ENCODE measurements at regions not wholly inside any gene's neighbourhood (a gene's known extent, or its start where the extent isn't known, plus 50 kb on each side); places are given as distances from the start of the nearest gene placed in this dataset.

DNA sequence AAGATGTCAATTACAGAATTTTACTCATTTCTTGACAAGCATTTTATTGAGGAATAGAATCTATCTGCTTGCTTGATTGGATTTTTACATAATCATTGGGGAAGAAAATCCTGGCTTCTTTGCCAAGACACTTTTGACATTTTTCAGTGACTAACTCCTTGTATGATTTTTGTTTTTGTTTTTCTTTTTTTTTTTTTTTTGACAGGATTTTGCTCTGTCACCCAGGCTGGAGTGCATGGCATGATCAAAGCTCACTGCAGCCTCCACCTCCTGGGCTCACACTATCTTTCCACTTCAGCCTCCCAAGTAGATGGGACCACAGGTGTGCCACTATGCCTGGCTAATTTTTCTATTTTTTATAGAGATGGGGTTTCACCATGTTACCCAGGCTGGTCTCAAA is 672.3 kb upstream of the RGMB start:
- Histone ChIP-seq H3K36me3 (replicated peaks in 1 of 2; ENCODE audit: control extremely low read depth in 1 of 2, control insufficient read depth in 1 of 2, extremely low read depth in 1 of 2, insufficient read depth in 2 of 2, low read length in 1 of 2) (no peaks in the 10 kb centered on the region), H3K9ac (ENCODE audit: low read length) (no peak overlapping the region), H2AFZ (ENCODE audit: insufficient read depth, low read depth, low read length, poor library complexity, severe bottlenecking) (no peak overlapping the region), H3K4me3 (ENCODE audit: control extremely low read depth in 1 of 5, extremely low read depth in 1 of 5, insufficient read depth in 1 of 5, low read depth in 2 of 5, low read length in 4 of 5) (no peak overlapping the region), H3K27ac (ENCODE audit: low read length in 2 of 2) (no peak overlapping the region), H3K4me1 (ENCODE audit: control insufficient read depth in 2 of 2, insufficient read depth in 2 of 2, low read length in 2 of 2) (no peaks in the 10 kb centered on the region), H3K4me2 (replicated peaks; ENCODE audit: low read depth, low read length, poor library complexity, severe bottlenecking) (no peak overlapping the region), H3K27me3 (replicated peaks in 1 of 4; ENCODE audit: control extremely low read depth in 1 of 4, control insufficient read depth in 3 of 4, insufficient read depth in 4 of 4, low read length in 3 of 4) (no peaks in the 10 kb centered on the region), H4K20me1 (ENCODE audit: control insufficient read depth, insufficient read depth, low read length, poor library complexity, severe bottlenecking) (no peaks in the 10 kb centered on the region), H3K79me2 (ENCODE audit: control insufficient read depth, insufficient read depth, low read length) (no peaks in the 10 kb centered on the region), H3K9me3 (ENCODE audit: control extremely low read depth in 1 of 3, control insufficient read depth in 2 of 3, insufficient read depth in 1 of 3, low read length in 2 of 3) (no peaks in the 10 kb centered on the region)
- Mint-ChIP-seq H3K27me3 (no peaks in the 10 kb centered on the region), H3K27ac (no peak overlapping the region), H3K4me3 (no peak overlapping the region), H3K4me1 (no peaks in the 10 kb centered on the region), H3K9me3 (ENCODE audit: insufficient read depth) (no peaks in the 10 kb centered on the region)
- TF ChIP-seq, protein P1, sequence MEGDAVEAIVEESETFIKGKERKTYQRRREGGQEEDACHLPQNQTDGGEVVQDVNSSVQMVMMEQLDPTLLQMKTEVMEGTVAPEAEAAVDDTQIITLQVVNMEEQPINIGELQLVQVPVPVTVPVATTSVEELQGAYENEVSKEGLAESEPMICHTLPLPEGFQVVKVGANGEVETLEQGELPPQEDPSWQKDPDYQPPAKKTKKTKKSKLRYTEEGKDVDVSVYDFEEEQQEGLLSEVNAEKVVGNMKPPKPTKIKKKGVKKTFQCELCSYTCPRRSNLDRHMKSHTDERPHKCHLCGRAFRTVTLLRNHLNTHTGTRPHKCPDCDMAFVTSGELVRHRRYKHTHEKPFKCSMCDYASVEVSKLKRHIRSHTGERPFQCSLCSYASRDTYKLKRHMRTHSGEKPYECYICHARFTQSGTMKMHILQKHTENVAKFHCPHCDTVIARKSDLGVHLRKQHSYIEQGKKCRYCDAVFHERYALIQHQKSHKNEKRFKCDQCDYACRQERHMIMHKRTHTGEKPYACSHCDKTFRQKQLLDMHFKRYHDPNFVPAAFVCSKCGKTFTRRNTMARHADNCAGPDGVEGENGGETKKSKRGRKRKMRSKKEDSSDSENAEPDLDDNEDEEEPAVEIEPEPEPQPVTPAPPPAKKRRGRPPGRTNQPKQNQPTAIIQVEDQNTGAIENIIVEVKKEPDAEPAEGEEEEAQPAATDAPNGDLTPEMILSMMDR (IDR thresholded peaks at IDR 0.05): no peak
- CTCF ChIA-PET: no interaction called here
- DNase-seq (no peak), ATAC-seq (ENCODE audit: low read depth) (no peak)
- POLR2A ChIA-PET: no interaction called here
- intact Hi-C loops (cut with micrococcal nuclease): no loop called here

DNA sequence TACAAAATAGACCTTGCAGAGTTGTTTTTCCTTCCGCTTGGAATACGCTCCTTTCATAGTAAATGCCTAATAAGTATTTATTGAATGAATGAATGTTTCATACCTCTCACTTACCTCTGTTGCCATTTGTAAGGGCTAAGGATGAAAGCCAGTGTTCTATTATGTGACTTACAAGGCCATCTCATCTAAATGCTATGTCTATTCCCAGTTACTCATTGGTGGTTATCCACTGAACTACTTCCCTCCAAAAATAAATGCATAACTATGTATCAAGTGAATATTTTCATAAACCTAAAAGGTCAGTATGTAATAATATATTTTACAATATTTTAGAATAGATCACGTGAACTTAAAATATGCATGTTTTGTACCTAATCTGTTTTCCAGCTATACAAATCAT is 670.5 kb upstream of the RGMB start:
- no peak overlapping the region for H3K27ac ChIP-seq (ENCODE audit: low read length in 2 of 2)
- no peak overlapping the region for H3K4me3 ChIP-seq (ENCODE audit: control extremely low read depth in 1 of 5, extremely low read depth in 1 of 5, insufficient read depth in 1 of 5, low read depth in 2 of 5, low read length in 4 of 5)
- no peaks in the 10 kb centered on the region for H4K20me1 ChIP-seq (ENCODE audit: control insufficient read depth, insufficient read depth, low read length, poor library complexity, severe bottlenecking)
- no CpG with 5 or more reads among the region's 3 CpGs for WGBS (ENCODE audit: insufficient coverage)
- ATAC-seq (ENCODE audit: low read depth): no peak
- no peak overlapping the region for H3K27ac Mint-ChIP-seq
- ChIA-PET CTCF (no interaction called here), POLR2A (no interaction called here)
- H3K4me1 Mint-ChIP-seq: no peaks in the 10 kb centered on the region
- H3K4me3 Mint-ChIP-seq: no peak overlapping the region
- no peak overlapping the region for H3K9ac ChIP-seq (ENCODE audit: low read length)
- H3K27me3 Mint-ChIP-seq: no peaks in the 10 kb centered on the region
- H3K4me2 ChIP-seq (replicated peaks; ENCODE audit: low read depth, low read length, poor library complexity, severe bottlenecking): no peak overlapping the region
- H3K9me3 ChIP-seq (ENCODE audit: control extremely low read depth in 1 of 3, control insufficient read depth in 2 of 3, insufficient read depth in 1 of 3, low read length in 2 of 3): no peaks in the 10 kb centered on the region
- no peaks in the 10 kb centered on the region for H3K4me1 ChIP-seq (ENCODE audit: control insufficient read depth in 2 of 2, insufficient read depth in 2 of 2, low read length in 2 of 2)
- intact Hi-C loops (cut with micrococcal nuclease): no loop called here
- DNase-seq: no peak
- H3K27me3 ChIP-seq (replicated peaks in 1 of 4; ENCODE audit: control extremely low read depth in 1 of 4, control insufficient read depth in 3 of 4, insufficient read depth in 4 of 4, low read length in 3 of 4): no peaks in the 10 kb centered on the region
- H3K36me3 ChIP-seq (replicated peaks in 1 of 2; ENCODE audit: control extremely low read depth in 1 of 2, control insufficient read depth in 1 of 2, extremely low read depth in 1 of 2, insufficient read depth in 2 of 2, low read length in 1 of 2): no peaks in the 10 kb centered on the region
- TF ChIP-seq EZH2 (IDR thresholded peaks at IDR 0.05; ENCODE audit: borderline replicate concordance, insufficient read depth, low read depth, low read length, poor library complexity, severe bottlenecking): no peak
- TF ChIP-seq, protein P1 (IDR thresholded peaks at IDR 0.05): no peak
- no peak overlapping the region for H2AFZ ChIP-seq (ENCODE audit: insufficient read depth, low read depth, low read length, poor library complexity, severe bottlenecking)
- H3K9me3 Mint-ChIP-seq (ENCODE audit: insufficient read depth): no peaks in the 10 kb centered on the region
- H3K79me2 ChIP-seq (ENCODE audit: control insufficient read depth, insufficient read depth, low read length): no peaks in the 10 kb centered on the region
